Osteoblast (primary cell): ENCODE measurements at regions not wholly inside any gene's neighbourhood (a gene's known extent, or its start where the extent isn't known, plus 50 kb on each side); places are given as distances from the start of the nearest gene placed in this dataset.

Experiments used
- DNase-seq: peaks from one replicate; pipeline ENCODE4 v3.0.0; 2011; ENCODE audit warnings: low spot score, mixed read lengths; ENCODE audit not compliant: insufficient read length; ENCODE audit errors: missing footprints
- H2AFZ ChIP-seq: 2 replicates; pipeline ENCODE4 v1.6.0; 2011; ENCODE audit warnings: mild to moderate bottlenecking, low read length
- H3K27ac ChIP-seq: 2 replicates; pipeline ENCODE4 v1.5.1; 2011; ENCODE audit warnings: mild to moderate bottlenecking, low read depth, low read length, moderate library complexity
- H3K27me3 ChIP-seq: 2 replicates; pipeline ENCODE4 v1.6.0; 2012; ENCODE audit warnings: mild to moderate bottlenecking, control low read depth, inconsistent platforms, low read length, moderate library complexity; ENCODE audit not compliant: insufficient read depth
- H3K36me3 ChIP-seq: 2 replicates; pipeline ENCODE4 v1.5.1; 2011; ENCODE audit warnings: mild to moderate bottlenecking, low read length, control low read depth, moderate library complexity; ENCODE audit not compliant: insufficient read depth
- H3K4me1 ChIP-seq: 2 replicates; pipeline ENCODE4 v1.5.1; 2011; ENCODE audit warnings: mild to moderate bottlenecking, low read length, control low read depth, moderate library complexity; ENCODE audit not compliant: insufficient read depth
- H3K4me2 ChIP-seq: 2 replicates; pipeline ENCODE4 v1.6.0; 2011; ENCODE audit warnings: mild to moderate bottlenecking, low read length; ENCODE audit not compliant: insufficient read depth
- H3K4me3 ChIP-seq: fragments of 200-600 bp; sonication (generic); 3 replicates; pipeline ENCODE4 v1.5.1; 2012; ENCODE audit warnings: mild to moderate bottlenecking, low read length, inconsistent platforms; ENCODE audit not compliant: insufficient read depth
- H3K79me2 ChIP-seq: 2 replicates; pipeline ENCODE4 v1.6.0; 2012; ENCODE audit warnings: mild to moderate bottlenecking, low read length, control low read depth, inconsistent platforms; ENCODE audit not compliant: insufficient read depth
- H3K9me3 ChIP-seq: 2 replicates; pipeline ENCODE4 v1.5.1; 2011; ENCODE audit warnings: low read depth, low read length, control low read depth
- H4K20me1 ChIP-seq: 2 replicates; pipeline ENCODE4 v1.6.0; 2012; ENCODE audit warnings: mild to moderate bottlenecking, low read length, control low read depth; ENCODE audit not compliant: insufficient read depth
- CTCF ChIP-seq: IDR thresholded peaks from 2 replicates; pipeline ENCODE4 v1.5.1; 2011; ENCODE audit warnings: mild to moderate bottlenecking, low read depth, low read length, moderate library complexity; ENCODE audit errors: extremely low read depth

DNA sequence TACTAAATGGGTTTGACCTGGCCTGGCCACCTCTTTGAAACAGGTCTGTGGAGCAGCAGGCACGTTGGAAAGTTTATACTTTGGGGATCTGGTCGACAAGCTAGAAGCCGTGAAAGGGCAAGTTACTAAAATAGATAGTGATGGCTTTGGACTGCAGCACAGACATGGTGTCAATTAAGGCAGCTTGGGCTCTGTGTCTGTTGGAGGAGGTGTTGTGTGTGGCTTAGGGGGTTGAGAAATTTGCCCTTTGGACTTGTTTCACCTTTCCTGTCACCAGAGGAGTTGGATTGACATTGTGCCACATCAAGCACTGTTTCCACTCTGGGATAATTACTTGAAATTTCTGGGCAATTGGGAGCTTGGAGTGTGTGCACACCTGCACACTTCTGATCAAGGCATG lies 251.8 kb upstream of the MKI67 start:
- Histone ChIP-seq H4K20me1 (no peaks in the 10 kb centered on the region), H3K4me3 (no peak overlapping the region), H3K27me3 (no peaks in the 10 kb centered on the region), H3K4me1 (no peaks in the 10 kb centered on the region), H3K4me2 (no peak overlapping the region), H3K27ac (no peak overlapping the region), H2AFZ (no peak overlapping the region), H3K9me3 (peaks cover 6% of the 10 kb centered on the region), H3K36me3 (no peaks in the 10 kb centered on the region), H3K79me2 (no peaks in the 10 kb centered on the region)
- no peak for DNase-seq
- no peak for TF ChIP-seq CTCF

- Histone ChIP-seq H3K79me2 (no peaks in the 10 kb centered on the region), H4K20me1 (no peaks in the 10 kb centered on the region), H2AFZ (no peak overlapping the region), H3K4me3 (no peak overlapping the region), H3K4me1 (no peaks in the 10 kb centered on the region), H3K4me2 (no peak overlapping the region), H3K27me3 (no peaks in the 10 kb centered on the region), H3K36me3 (no peaks in the 10 kb centered on the region), H3K27ac (no peak overlapping the region), H3K9me3 (peaks cover 6% of the 10 kb centered on the region)
- no peak for DNase-seq
- TF ChIP-seq CTCF: no peak
These were observed 254.7 kb upstream of the MKI67 start for GRCh38 chr10:128380946-128381345.

DNA sequence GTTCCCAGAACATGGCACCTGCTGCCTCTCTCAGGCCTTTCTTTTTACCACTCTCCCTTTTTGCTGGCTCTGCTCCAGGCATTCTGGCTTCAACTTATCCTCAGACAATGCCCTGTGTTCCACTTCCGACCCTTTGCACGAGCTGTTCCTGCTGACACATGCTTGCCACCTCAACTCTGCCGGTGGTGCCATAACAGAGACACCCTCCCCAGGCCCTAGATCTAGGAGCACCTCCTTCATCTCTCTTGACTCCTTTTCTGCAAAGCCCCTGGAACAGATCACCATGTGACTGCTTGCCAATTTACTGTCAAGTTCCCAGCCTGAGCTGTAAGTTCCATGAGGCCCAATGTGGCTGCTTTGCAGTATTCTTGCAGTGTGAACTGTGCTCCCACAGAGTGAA lies 256.0 kb upstream of the MKI67 start:
- H3K4me3 ChIP-seq: no peak overlapping the region
- TF ChIP-seq CTCF: no peak
- no peak for DNase-seq
- no peak overlapping the region for H3K4me2 ChIP-seq
- H3K27me3 ChIP-seq: no peaks in the 10 kb centered on the region
- H3K79me2 ChIP-seq: no peaks in the 10 kb centered on the region
- H3K36me3 ChIP-seq: no peaks in the 10 kb centered on the region
- H2AFZ ChIP-seq: no peak overlapping the region
- no peaks in the 10 kb centered on the region for H3K4me1 ChIP-seq
- no peaks in the 10 kb centered on the region for H4K20me1 ChIP-seq
- peaks cover 4% of the 10 kb centered on the region for H3K9me3 ChIP-seq
- H3K27ac ChIP-seq: no peak overlapping the region

GRCh38 chr10:128384831-128385230 lies 258.6 kb upstream of the MKI67 start:
- Histone ChIP-seq H3K9me3 (peaks cover 6% of the 10 kb centered on the region), H3K27ac (no peak overlapping the region), H3K4me1 (no peaks in the 10 kb centered on the region), H3K36me3 (no peaks in the 10 kb centered on the region), H2AFZ (no peak overlapping the region), H3K27me3 (no peaks in the 10 kb centered on the region), H3K79me2 (no peaks in the 10 kb centered on the region), H4K20me1 (no peaks in the 10 kb centered on the region), H3K4me3 (no peak overlapping the region), H3K4me2 (no peak overlapping the region)
- no peak for DNase-seq
- TF ChIP-seq CTCF: no peak
